ENCODE measurements at regions not wholly inside any gene's neighbourhood (a gene's known extent, or its start where the extent isn't known, plus 50 kb on each side); places are given as distances from the start of the nearest gene placed in this dataset.

- DNase-seq, result no peak
Measured at GRCh38 chr2:191515551-191515950, 162.4 kb upstream of the NABP1 start.

- no peak for DNase-seq
Measured at GRCh38 chr2:191516260-191516659, 161.7 kb upstream of the NABP1 start.

GRCh38 chr2:191521608-191522208 lies 156.2 kb upstream of the NABP1 start:
- DNase-seq, result no peak

- no peak for DNase-seq
Measured at GRCh38 chr2:191522478-191523120, 155.3 kb upstream of the NABP1 start.

- DNase-seq, result no peak
Measured at GRCh38 chr2:191526091-191526490, 151.8 kb upstream of the NABP1 start.

- DNase-seq, result no peak
Measured at GRCh38 chr2:191526536-191526935, 151.4 kb upstream of the NABP1 start.

GRCh38 chr2:191526953-191527556 lies 150.9 kb upstream of the NABP1 start:
- DNase-seq, result no peak

- DNase-seq, result no peak
Measured at GRCh38 chr2:191530618-191531017, 147.3 kb upstream of the NABP1 start.

- DNase-seq, result no peak
Measured at GRCh38 chr2:191533693-191534180, 144.2 kb upstream of the NABP1 start.

GRCh38 chr2:191537921-191538320 lies 140.0 kb upstream of the NABP1 start:
- no peak for DNase-seq

- DNase-seq, result no peak
Measured at GRCh38 chr2:191538334-191538903, 139.5 kb upstream of the NABP1 start.

GRCh38 chr2:191539068-191539467 lies 138.9 kb upstream of the NABP1 start:
- peak; percentile 20 for DNase-seq

- no peak for DNase-seq
Measured at GRCh38 chr2:191540681-191541080, 137.3 kb upstream of the NABP1 start.

GRCh38 chr2:191543708-191544107 lies 134.2 kb upstream of the NABP1 start:
- DNase-seq, result no peak

- DNase-seq, result no peak
Measured at GRCh38 chr2:191544461-191545062, 133.4 kb upstream of the NABP1 start.

GRCh38 chr2:191545361-191545760 lies 132.6 kb upstream of the NABP1 start:
- DNase-seq, result no peak

- no peak for DNase-seq
Measured at GRCh38 chr2:191552066-191552465, 125.9 kb upstream of the NABP1 start.

- no peak for DNase-seq
Measured at GRCh38 chr2:191554240-191554639, 123.7 kb upstream of the NABP1 start.

GRCh38 chr2:191555092-191555742 lies 122.7 kb upstream of the NABP1 start:
- DNase-seq, result peak; percentile 85

- no peak for DNase-seq
Measured at GRCh38 chr2:191556463-191556862, 121.5 kb upstream of the NABP1 start.

GRCh38 chr2:191557841-191558240 lies 120.1 kb upstream of the NABP1 start:
- DNase-seq, result no peak

GRCh38 chr2:191559569-191559968 lies 118.4 kb upstream of the NABP1 start:
- DNase-seq, result no peak

- no peak for DNase-seq
Measured at GRCh38 chr2:191560411-191560980, 117.4 kb upstream of the NABP1 start.

Data from CD4-positive, alpha-beta T cell treated with Interleukin-6 for 4 hours (primary cell).